Type B pancreatic cell (in vitro differentiated cells): ENCODE measurements at regions not wholly inside any gene's neighbourhood (a gene's known extent, or its start where the extent isn't known, plus 50 kb on each side); places are given as distances from the start of the nearest gene placed in this dataset.

Source experiments
- DNase-seq: peaks from one replicate; pipeline ENCODE4 v3.0.0; 2021; ENCODE audit warnings: mixed read lengths; ENCODE audit not compliant: unreplicated experiment; ENCODE audit errors: extremely low spot score
- H3K27ac Mint-ChIP-seq: 2 replicates; pipeline ENCODE4 v1.8.0; 2021; ENCODE audit warnings: mild to moderate bottlenecking, mixed read lengths
- H3K27me3 Mint-ChIP-seq: 2 replicates; pipeline ENCODE4 v1.8.0; 2021; ENCODE audit warnings: mixed read lengths
- H3K36me3 Mint-ChIP-seq: 2 replicates; pipeline ENCODE4 v1.8.0; 2021; ENCODE audit warnings: mixed read lengths
- H3K4me1 Mint-ChIP-seq: one replicate; pipeline ENCODE4 v1.8.0; 2021; ENCODE audit warnings: mixed read lengths; ENCODE audit not compliant: unreplicated experiment
- H3K4me3 Mint-ChIP-seq: 2 replicates; pipeline ENCODE4 v1.8.0; 2021; ENCODE audit warnings: mild to moderate bottlenecking, mixed read lengths
- H3K9me3 Mint-ChIP-seq: 2 replicates; pipeline ENCODE4 v1.8.0; 2021; ENCODE audit warnings: mixed read lengths
- TF ChIP-seq, protein P1 (sequence below): fragments of 200-600 bp; sonication (generic); conservative IDR thresholded peaks from 2 replicates; pipeline ENCODE4 v1.5.0; 2021; ENCODE audit warnings: antibody characterized with exemption, mild to moderate bottlenecking

GRCh38 chr9:90441814-90442213 is 200.8 kb downstream of the DIRAS2 start:
- H3K27me3 Mint-ChIP-seq: peaks cover 7% of the 10 kb centered on the region
- no peak overlapping the region for H3K4me3 Mint-ChIP-seq
- no peak for DNase-seq
- H3K4me1 Mint-ChIP-seq: peaks cover 21% of the 10 kb centered on the region
- no peaks in the 10 kb centered on the region for H3K36me3 Mint-ChIP-seq
- TF ChIP-seq, protein P1, sequence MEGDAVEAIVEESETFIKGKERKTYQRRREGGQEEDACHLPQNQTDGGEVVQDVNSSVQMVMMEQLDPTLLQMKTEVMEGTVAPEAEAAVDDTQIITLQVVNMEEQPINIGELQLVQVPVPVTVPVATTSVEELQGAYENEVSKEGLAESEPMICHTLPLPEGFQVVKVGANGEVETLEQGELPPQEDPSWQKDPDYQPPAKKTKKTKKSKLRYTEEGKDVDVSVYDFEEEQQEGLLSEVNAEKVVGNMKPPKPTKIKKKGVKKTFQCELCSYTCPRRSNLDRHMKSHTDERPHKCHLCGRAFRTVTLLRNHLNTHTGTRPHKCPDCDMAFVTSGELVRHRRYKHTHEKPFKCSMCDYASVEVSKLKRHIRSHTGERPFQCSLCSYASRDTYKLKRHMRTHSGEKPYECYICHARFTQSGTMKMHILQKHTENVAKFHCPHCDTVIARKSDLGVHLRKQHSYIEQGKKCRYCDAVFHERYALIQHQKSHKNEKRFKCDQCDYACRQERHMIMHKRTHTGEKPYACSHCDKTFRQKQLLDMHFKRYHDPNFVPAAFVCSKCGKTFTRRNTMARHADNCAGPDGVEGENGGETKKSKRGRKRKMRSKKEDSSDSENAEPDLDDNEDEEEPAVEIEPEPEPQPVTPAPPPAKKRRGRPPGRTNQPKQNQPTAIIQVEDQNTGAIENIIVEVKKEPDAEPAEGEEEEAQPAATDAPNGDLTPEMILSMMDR: no peak
- H3K9me3 Mint-ChIP-seq: peaks cover 7% of the 10 kb centered on the region
- no peak overlapping the region for H3K27ac Mint-ChIP-seq

DNA sequence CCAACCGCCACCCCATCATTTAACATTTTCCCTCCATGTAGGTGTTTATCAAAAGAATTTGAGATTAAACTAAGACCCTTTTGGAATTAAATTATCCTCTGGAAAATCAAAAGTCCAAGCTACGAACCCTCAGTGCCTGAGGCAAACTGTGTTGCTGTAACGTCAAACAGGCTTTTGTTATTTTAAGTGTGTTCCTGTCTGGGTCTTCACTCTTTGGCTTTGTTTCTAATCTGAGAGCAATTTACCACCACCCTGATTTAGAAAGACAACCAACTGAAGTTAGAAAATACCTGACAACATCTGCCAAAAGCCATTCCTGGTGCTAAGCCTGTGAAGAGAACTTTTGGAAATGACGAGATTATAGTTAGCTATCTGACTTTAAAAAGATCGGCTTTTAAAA is 199.9 kb downstream of the DIRAS2 start:
- Mint-ChIP-seq H3K4me3 (no peak overlapping the region), H3K27me3 (peaks cover 7% of the 10 kb centered on the region), H3K27ac (no peak overlapping the region), H3K36me3 (no peaks in the 10 kb centered on the region), H3K4me1 (peaks cover 21% of the 10 kb centered on the region), H3K9me3 (peaks cover 7% of the 10 kb centered on the region)
- TF ChIP-seq, protein P1: no peak
- no peak for DNase-seq

- Mint-ChIP-seq H3K36me3 (no peaks in the 10 kb centered on the region), H3K9me3 (peaks cover 7% of the 10 kb centered on the region), H3K27me3 (peaks cover 7% of the 10 kb centered on the region), H3K4me1 (peaks cover 21% of the 10 kb centered on the region), H3K27ac (no peak overlapping the region), H3K4me3 (no peak overlapping the region)
- no peak for DNase-seq
- TF ChIP-seq, protein P1: no peak
These were observed 197.9 kb downstream of the DIRAS2 start for GRCh38 chr9:90444609-90445204.

GRCh38 chr9:90445391-90445790 is 197.2 kb downstream of the DIRAS2 start:
- no peaks in the 10 kb centered on the region for H3K36me3 Mint-ChIP-seq
- DNase-seq: no peak
- TF ChIP-seq, protein P1: no peak
- H3K4me1 Mint-ChIP-seq: peaks cover 21% of the 10 kb centered on the region
- no peak overlapping the region for H3K27ac Mint-ChIP-seq
- H3K27me3 Mint-ChIP-seq: peaks cover 7% of the 10 kb centered on the region
- no peak overlapping the region for H3K4me3 Mint-ChIP-seq
- peaks cover 8% of the 10 kb centered on the region for H3K9me3 Mint-ChIP-seq

DNA sequence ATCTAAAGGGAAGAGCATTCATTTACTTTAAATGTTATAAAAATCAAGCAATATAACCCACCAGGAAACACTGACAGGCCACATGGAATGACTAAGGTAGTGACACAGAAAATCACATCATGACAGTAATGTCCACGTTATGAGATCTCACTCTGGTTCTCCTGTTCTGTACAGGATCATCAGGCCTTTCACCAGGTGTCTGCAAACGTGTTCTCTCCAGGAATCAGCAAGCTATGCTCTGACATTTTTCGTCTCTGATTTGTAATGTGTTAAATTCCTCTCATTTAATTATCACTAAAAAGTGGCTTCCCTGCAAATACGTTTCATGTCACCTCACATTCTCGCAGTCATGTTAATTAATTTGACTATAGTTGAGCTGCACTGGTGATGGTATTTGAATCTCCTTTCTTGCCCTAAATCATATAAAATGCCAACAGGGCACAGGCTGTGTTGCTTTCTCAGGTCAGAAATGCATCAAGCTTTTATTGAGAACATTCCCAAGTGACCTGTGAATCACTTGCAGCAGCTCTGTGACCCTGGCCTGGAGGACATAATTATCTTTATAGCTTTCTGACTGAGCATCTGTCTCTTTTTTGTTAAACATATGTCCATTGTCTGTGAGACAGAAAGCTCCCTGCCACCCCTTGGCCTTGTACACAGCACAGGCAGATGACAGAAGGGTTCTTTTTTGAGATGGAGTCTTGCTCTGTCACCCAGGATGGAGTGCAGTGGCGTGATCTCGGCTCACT is 196.2 kb downstream of the DIRAS2 start:
- no peaks in the 10 kb centered on the region for H3K36me3 Mint-ChIP-seq
- DNase-seq: no peak
- H3K4me1 Mint-ChIP-seq: peaks cover 22% of the 10 kb centered on the region
- no peak overlapping the region for H3K4me3 Mint-ChIP-seq
- TF ChIP-seq, protein P1: no peak
- peaks cover 7% of the 10 kb centered on the region for H3K27me3 Mint-ChIP-seq
- H3K9me3 Mint-ChIP-seq: peaks cover 8% of the 10 kb centered on the region
- H3K27ac Mint-ChIP-seq: no peak overlapping the region
